HG03097 (cell line): ENCODE measurements at regions not wholly inside any gene's neighbourhood (a gene's known extent, or its start where the extent isn't known, plus 50 kb on each side); places are given as distances from the start of the nearest gene placed in this dataset.
"Not testable (repeated sequence)": the region's sequence is repeated elsewhere in the genome, so short reads cannot be mapped to it uniquely, and the experiment has no call there.

Experiments used
- ATAC-seq: cut with Tn5 transposase; IDR thresholded peaks from one replicate; pipeline ENCODE4 v1.9.1; 2021; ENCODE audit not compliant: unreplicated experiment, low FRiP score

DNA sequence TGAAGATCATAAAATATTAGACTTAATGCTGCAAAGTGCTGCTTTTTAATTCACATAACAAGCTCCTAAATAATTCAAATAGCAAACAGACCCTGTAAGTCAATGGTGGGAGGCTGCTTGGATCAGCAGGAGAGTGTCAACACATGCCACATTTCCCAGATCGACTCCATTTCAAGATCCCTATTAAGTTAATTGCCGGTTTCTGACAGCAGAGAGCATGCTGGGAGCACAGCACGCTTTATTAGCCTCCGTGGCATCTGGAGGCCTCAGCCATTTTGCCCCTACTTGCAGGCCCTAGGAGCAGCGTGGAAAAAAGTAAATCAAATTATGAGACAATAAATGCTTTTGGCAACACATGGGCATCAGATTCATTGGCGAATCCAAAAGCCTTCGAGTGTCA is 201.0 kb downstream of the EMX2 start:
- ATAC-seq, result no peak

DNA sequence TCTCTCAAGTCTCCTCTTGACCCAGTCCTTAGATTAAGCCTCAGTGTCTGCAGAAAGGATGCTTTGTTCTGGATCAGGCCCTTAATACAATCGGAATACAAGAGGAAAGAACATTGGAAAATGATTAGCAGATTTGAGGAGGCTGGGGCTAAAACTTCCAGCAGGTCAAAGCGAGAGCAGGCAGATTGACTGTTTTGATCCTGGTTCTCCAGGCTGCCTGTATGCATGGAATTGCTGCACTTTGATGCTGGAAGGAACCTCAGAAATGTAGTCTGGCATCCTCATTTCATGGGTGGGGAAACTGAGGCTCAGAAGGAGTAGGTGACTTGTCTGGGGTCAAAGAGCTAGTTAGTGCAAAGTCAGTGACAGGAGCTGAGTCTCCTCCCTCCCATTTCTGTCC is 202.8 kb downstream of the EMX2 start:
- ATAC-seq, result no peak

DNA sequence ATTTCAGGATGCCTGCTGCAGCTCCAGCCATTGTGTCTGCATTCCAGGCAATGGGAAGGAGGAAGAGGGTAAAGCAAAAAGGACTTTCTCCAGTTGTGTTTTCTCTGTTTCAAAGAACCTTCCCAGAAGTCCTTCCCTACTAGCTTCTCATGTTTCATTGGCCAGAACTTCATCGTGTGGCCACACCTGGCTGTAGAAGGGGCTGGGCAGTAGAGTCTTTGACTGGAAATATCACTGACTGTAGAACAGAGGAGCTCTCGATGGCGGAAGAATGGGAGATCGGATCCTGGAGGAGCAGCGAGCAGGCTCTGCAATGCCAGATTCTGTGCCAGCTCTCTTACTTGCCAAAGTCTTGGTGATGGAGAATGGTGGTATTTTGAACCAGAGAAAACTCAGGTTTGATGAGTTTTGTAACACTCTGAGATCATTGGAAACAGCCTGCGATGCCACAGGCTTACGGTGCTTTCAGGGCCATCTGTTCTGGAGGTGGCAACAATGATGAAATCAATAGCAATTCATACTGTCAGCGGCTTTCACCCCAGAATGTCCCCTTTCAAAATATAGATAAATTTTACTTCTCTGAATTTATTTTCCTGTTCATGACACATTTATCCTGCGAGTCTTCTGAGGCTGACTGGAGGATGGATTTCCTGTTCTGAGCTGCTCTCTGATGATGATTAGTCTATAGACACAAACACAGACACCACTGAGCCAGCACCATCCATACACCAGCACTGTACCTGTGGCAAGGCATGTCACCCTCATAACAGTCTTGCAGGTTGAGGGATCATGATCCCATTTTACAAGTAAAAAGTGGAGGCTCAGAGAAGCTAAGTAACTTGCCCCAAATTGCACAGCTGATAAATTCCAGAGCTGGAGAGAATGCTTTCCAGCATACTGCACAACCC is 204.2 kb downstream of the EMX2 start:
- ATAC-seq, result no peak

DNA sequence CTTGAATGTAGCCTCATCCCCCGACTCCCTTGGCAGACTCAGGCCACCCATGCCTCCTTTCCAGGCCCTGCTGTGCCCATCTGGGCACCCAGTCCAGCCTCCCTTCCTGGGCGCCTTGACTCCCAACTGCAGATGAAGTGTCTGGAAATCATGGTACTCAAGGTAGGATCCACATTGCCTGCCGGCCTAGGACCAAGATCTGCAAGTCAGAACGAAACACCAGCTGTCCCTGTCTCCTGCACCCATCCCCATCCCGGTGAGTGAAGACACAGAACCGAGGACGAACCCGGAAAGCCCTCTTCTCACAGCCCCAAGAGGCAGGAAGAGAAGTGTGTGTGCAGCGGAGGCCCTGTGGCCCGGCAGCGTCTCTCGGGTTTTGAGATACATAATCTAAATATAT is 205.1 kb downstream of the EMX2 start:
- no peak for ATAC-seq

DNA sequence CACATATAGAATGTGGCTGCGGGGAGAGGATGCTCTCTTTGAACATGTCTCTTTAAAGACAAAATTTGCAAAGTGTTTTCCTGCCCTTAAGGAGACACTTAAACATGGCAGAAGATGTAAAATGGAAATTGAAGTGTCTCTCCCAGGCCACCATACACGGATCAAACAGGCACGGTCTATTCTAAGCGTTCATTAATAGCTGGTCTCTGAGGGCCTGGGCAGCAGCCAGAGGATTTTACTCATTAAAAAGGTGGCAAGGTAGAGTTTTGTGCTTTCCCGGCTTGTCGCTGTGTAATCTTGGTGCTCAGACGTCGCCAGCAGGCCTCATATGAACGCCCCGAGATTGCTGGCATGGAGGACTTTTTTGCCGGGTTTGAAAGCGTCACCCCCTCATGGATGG is 205.5 kb downstream of the EMX2 start:
- ATAC-seq, result no peak

DNA sequence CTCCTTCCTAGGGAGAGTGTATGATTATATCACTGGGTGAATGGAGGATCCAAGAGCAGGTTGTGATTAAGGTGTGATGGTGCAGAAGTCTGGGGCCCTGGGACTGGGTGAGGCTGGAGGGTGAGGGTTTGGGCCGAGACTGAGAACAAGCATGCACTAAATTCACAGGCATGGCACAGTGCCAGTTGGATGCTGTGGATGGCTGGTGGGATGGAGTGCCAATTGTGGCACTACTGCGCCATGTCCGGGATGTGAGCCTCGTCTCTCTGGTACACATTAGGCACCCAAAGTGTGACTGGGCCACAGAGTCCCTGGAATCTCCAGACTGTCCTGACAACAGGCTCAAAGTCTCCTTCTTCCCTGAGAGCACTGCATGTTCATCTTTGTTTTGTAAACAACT is 208.1 kb downstream of the EMX2 start:
- ATAC-seq, result no peak

DNA sequence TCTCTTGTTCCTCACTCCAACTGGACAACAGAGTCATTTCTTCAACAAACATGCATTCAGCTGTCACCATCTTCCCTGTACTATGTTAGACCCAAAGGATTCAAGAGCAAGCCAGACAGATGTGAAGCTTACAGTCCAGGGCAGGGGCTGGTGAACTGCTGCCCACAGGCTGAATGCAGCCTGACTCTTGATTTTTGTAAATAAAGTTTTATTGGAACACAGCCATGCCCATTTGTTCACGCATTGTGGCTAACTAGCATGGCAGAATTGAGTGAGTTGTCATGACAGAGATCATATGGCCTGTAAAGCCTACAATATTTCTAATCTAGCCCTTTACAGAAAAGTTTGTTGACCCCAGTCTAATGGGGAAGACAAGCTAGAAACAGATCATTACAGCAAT is 208.7 kb downstream of the EMX2 start:
- ATAC-seq, result no peak

DNA sequence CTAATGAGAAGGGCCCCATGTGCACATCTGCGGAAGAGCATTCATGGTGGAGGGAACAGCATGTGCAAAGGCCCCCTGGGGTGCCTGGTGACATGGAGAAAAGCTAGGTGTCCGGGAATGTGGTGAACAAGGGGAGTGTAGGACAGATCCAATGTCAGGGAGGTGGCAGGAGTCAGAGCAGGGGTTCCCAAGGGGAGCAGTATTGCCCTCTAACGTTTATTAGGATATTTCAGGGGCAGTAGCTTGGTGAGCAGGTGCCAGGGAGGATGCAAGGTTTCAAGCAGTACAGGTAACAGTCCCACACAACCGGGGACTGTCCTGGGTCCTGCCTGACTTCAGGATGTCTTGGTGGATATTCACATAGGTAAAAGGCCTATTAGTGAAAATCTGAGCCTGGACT is 209.6 kb downstream of the EMX2 start:
- ATAC-seq, result no peak

DNA sequence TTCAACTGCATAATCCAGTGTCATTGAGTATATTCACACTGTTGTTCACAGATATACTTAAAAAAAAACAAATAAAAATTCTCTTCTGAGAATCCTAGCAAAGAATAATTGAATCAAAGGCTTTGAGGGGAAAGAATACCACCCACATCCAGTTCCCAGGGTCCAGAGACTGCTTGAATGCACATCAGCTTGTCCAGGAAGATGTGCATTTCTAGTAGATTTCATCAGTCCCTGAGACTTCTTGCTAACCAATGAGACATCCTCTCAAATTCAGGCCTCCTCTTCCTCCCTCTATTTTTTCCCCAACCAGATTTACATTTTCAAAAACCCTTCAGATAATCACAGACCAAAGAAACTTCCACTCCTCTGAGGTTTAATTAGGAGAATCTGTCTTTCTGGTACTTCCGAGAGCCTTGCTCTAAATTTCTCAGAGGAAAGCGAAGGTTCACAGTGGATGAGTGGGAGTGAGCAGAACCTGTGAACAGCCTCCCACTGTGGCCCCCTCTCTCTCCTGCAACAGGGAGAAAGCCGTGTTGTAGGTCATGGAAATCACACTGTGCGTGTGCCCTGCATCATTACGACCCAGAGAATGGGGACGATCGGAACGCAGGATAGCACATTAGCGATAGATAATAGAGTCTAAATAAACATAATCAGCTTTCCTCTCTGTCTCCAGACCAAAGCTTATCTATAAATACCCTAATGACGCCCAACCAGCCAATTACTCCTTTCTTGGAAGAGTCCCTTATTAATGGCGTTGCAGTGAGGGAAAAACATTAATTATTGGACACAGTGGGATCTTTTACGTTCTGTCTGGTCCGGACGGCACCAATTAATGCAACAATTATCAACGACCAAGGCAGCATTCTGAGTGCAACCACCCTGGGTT is 212.5 kb downstream of the EMX2 start:
- no peak for ATAC-seq

DNA sequence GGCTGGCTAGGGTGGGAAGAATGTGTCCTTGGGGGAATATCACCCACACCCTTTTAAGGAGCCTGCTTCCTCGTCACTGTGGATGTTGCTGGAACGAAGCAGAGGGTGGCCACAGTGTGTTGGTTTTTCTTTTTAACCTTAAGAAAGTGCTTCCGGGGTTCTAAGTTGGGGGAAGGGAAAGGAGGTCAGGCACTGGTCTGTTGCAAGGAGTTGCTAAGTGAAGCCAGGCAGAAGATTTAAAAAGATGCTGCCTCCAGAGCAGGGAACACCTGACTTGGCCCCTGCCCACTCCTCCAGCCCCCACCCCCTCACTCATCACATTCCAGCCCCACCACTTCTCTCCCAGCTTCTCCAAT is 213.1 kb downstream of the EMX2 start:
- ATAC-seq, result no peak

DNA sequence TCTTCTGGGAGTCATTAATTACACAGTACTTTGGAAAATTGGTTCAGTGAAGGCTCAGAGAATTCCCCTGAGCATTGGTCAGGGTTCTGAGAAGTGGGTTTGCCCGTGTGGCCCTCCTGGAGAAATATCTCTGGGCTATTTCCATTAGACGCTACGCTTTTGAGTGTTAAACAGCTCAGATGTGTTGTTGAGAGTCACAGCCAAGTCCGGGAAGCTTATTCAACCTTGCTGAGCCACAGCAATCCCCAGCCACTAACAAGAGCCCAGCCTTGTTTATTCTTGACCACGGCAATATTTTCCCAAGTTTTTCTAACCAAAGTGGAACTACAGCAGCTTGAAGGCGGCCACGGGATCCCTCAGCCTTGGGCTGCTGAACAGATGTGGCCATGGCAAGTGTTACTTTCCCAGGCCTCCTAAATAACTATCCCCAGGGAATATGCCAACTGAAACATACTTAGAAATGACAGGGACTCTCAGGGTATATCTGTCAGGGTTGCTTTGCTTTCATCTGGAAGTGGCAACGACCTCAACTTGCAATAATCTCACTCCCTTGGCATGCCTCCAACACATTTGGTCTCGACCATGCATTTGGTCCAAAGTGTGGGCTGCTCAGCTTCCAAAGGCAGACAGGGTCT is 214.7 kb downstream of the EMX2 start:
- no peak for ATAC-seq

DNA sequence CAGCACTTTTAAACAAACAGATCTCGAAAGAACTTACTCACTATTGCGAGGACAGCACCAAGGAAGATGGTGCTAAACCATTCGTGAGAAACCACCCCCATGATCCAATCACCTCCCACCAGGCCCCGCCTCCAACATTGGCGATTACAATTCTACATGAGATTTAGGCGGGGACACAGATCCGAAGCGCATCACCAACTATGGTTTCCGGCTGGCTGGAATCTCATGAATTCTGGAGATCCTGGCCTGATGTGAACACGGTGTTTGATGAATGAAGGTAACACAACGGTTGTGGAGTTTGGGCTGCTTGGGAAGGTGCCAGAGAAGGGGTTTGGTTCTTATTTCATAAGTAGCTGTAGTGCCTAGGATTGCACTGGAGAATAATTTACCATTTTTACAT is 216.7 kb downstream of the EMX2 start:
- ATAC-seq, result no peak

DNA sequence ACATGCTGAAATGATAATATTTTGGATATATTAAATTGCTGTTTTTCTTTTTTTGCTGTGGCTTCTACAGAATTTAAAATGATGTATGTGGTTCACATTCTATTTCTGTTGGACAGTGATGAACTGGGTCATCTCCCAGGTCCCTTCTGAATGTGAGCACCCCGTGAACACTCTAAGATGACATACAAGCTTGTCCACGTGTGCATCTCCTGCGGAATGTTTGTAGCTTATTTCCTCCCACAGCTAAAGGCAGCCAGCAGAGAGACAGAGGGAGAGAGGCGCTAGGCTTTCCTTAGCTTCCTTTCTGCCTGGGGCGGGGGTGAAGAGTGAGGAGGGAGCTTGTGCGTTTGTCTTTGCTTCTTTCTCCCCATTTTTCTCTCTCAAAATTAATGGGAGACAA is 219.1 kb downstream of the EMX2 start:
- no peak for ATAC-seq

DNA sequence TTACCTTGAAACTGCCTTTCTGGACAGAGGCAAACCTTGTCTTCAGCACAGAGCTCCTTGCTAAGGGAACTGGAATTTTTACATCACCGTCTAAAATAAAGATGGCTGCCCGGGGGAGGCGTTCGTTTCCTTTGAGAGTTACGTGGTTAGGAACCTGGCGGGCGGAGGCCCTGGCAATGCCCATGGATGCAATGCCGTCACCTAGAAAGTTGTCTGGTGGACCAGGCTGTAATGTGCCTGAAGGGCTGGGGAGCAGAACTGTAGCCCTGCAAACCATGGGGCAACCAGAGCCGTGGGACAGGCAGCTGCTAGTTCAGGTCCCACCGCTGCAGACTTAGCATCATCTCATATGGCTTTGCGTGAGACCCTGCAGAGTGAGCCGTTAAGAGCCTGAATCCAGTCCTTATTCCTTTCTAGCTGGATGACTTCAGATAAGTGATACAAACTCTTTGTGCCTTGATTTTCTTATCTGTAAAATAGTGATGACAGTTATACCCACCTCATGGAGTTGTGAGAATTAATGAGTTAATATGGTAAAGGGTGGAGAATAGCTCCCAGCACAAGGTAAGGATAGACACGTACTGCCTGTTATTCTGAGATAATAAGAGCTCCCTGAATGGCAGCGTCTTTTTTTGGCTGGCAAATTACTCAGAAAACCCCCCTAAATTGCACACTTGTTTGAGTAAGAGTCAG is 219.7 kb downstream of the EMX2 start:
- no peak for ATAC-seq

DNA sequence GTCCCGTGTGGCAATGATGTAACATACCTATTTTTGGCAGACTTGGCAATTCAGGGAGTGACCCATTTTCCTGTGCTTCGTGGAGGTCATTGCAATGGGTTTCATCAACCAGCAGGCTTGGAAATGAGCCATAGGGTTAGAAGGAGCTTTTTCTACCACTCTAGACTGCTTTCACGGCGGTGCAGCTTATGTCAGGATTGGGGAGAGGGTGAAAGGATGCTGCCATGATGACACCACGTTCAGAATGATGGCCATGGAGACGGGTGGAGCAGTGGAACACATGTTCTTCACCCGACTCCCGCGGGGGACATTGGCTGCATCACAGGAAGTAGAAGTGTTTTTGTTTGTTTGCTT is 220.2 kb downstream of the EMX2 start:
- ATAC-seq, result no peak

DNA sequence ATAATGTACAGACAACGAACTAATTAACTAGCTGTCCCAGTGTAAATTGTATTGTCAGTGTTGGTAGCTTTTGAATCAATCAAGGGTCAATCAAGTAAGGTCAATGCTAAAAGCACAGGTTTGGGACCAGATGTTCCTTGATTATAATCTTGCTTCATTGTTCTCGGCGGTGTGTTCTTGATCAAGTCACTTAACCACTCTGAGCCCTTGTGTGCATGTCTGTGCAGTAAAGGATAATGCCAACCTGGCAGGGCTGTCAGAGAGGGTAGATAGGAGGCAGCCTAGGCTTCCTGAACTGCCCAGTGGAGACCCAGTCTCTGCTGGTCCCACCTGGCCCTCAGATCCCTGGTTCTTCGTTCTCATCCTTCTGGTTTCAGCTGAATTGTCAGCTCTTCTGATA is 221.0 kb downstream of the EMX2 start:
- no peak for ATAC-seq

DNA sequence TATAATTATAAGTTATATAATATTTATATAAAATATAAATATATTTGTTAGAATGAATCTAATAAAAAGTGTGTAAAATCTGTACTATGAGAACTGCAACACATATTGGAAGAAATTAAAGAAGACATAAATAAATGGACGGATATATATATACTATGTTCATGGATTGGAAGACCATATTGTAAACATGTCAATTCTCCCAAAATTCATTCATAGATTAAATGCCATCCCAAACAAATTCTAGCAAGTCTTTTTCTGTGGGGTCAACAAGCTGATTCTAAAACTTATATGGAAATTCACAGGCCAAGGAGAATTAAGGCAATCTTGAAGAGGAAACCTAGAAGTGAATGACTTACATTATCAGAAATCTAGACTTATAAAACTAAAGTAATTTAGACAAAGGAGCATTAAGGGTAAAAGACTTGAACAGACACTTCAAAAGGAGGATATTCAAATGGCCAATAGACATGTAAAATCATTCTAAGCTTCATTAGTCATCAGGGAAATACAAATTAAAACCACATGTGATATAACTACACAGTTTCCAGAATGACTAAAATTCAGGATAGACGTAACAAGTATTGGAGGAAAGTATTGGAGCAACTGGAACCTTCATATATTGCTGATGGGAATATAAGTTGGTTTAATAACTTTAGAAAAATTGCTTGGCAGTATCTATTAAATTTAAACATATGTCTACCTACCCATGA is 225.9 kb downstream of the EMX2 start:
- ATAC-seq, result no peak

DNA sequence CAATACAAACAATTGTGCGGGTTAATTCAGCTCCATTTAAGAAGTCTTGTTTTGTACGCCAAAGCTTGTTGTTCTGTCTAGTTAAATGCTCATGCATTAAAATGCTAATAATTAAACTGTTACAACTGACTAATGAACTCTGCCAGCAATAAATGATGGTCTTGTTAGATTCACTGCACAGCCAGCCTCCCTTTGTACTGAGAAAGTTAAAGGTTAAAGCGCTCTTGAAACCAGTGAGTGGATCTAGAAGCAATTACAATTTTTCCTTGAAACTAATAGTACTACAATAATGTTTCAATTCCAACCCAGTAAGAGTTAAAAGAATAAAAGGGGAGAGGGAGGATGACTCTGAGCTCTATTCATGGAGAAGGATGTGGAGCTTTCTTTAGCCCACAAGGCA is 233.0 kb downstream of the EMX2 start:
- no peak for ATAC-seq

DNA sequence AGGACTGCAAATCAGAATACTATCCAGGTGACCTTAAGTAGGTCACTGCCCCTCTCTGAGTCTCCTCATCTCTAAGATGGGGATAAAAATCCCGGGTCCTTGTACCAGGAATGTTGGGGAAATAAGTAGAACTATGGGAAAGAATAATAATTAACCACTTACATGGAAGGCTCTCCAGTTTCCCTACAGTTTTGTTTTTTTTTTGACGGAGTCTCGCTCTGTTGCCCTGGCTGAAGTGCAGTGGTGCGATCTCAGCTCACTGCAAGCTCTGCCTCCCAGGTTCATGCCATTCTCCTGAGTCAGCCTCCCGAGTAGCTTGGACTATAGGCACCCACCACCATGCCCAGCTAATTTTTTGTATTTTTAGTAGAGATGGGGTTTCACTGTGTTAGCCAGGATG is 234.7 kb downstream of the EMX2 start:
- ATAC-seq, result not testable (repeated sequence)

DNA sequence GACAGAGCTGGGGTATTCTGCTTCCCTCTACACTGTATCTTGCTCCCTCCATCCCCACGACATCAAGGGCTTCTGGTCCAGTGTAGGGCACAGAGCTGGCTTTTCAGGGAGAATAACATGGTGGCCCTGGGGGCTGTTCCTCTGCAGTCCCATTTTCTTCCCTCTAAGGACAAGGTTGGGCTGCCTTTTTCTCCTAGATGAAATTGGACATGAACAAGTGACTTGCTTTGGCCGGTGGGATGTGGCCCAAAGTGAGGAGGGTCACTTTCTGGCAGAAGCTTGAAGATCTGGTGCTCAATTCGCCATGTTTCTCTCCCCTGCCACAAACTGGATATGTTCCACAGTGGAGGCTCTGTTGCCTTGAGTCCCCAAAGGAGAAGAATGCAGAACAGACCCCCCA is 235.7 kb downstream of the EMX2 start:
- no peak for ATAC-seq
